Epithelial cell of proximal tubule (primary cell): ENCODE measurements at regions not wholly inside any gene's neighbourhood (a gene's known extent, or its start where the extent isn't known, plus 50 kb on each side); places are given as distances from the start of the nearest gene placed in this dataset.

Experiments
- DNase-seq: peaks from one replicate; pipeline ENCODE4 v3.0.0-alpha.2; 2011; ENCODE audit warnings: low read depth
- H3K4me3 ChIP-seq: 2 replicates; pipeline ENCODE4 v1.5.1; 2011; ENCODE audit warnings: low read depth, mild to moderate bottlenecking, low read length
- CTCF ChIP-seq: conservative IDR thresholded peaks from 2 replicates; pipeline ENCODE4 v1.5.1; 2012; ENCODE audit warnings: low read depth, mild to moderate bottlenecking, low read length

GRCh38 chr13:30053939-30054338 lies 203.5 kb upstream of the UBL3 start:
- no peak for TF ChIP-seq CTCF
- DNase-seq = no peak

DNA sequence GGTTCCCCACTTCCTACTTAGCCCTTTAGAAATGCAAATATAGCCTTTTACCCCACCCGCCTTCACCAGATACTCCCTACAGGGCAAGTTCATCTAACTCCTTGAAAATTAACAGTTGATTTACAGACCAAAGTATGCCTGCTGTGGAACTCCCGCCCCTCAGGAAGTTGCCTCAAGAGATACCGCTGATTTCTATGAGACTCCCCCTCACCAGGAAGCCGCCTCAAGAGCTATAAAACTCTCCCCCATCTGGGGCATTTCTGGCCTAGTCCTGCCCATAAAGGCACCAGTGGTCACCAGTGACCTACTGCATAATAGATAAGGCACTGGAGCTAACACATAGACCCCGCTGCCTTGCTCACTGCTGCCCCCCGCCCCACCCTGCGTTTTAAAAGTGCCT lies 201.7 kb upstream of the UBL3 start:
- H3K4me3 ChIP-seq = no peak overlapping the region
- DNase-seq = no peak
- no peak for TF ChIP-seq CTCF

More at GRCh38 chr13:30053939-30054338, 203.5 kb upstream of the UBL3 start:
- no peak overlapping the region for H3K4me3 ChIP-seq

DNA sequence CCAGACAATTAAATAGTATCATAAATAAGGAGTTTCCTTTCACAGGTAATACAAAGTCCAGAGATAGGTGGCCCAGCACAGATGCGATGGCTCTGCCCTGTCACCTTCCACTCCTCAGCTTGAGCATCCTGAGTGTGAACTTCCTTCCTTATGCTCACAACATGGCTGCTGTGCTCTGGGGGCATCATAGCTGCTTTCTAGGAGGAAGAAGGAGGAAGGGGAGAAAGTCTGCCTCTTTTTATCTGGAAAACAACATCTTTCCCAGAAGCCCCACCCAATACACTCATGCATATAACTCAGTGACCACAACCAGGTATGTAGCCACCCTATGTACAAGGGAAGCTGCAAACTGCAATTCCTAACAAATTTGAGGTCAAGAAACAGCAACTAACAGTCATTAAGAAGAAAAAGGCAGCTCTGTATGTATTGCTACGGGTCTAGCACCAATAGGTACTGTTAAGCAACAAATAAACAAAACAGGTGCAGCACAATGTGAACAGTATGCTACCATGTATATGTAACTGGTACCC lies 201.2 kb upstream of the UBL3 start:
- DNase-seq = no peak
- TF ChIP-seq CTCF = no peak
- H3K4me3 ChIP-seq = no peak overlapping the region

DNA sequence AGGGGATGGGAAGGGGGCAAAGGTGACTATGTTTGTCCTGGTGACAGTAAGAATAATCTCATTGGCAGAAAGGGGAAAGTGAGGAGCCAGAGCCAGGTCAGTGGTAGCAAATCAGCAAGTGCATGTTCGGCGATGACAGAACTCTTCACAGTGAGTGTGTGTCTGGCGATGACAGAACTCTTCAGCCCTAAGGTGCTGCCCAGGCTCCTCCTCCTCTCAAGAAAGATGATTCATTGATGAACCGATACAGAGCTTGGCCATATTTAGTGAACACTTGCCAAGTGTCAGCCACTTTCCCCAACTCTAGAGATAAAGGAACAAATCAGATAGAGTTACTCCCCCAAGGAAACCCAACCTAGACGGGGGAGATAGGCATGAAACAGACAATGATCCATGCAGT lies 199.3 kb upstream of the UBL3 start:
- TF ChIP-seq CTCF = no peak
- H3K4me3 ChIP-seq = no peak overlapping the region
- no peak for DNase-seq

DNA sequence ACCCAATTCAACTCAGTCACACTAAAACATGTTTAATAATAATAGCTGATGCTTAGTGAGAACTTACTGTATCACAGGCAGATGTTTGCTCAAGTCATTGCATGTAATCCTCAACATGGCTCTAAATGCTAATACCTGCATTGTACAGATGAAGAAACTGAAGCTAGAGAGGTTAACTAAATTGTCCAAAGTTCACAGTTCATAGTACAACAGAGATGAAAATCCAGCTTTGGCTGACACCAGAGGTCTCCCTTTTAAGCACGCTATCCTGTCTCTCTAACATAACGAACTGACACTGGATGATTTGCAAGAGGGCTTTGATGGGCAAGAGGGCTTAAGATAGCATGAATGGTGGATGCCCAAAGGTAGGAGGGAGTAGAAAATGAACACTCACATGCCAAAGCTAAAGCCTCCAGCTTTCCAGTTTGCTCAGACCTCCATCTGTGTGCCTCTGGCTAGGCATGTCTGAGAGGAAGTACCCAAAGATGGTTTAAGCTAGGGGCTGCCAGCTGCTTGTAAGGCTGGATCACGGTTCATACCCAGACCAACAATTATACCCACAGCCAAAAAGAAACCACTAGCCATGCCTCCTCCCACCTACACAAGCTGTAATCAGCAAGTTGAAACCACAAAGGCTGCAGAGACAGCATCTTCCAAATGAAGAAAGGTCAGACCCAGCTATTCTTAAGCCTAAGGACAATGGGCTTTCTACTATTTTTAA lies 196.9 kb upstream of the UBL3 start:
- no peak overlapping the region for H3K4me3 ChIP-seq
- TF ChIP-seq CTCF = no peak
- DNase-seq = no peak

GRCh38 chr13:30045916-30046704 lies 195.7 kb upstream of the UBL3 start:
- no peak overlapping the region for H3K4me3 ChIP-seq
- TF ChIP-seq CTCF = no peak
- no peak for DNase-seq
